OCI-LY1 (cell line): ENCODE measurements at regions not wholly inside any gene's neighbourhood (a gene's known extent, or its start where the extent isn't known, plus 50 kb on each side); places are given as distances from the start of the nearest gene placed in this dataset.

Experiments
- H2AFZ ChIP-seq: fragments of 200-600 bp; sonication (generic), shearing (Covaris generic); 2 replicates; pipeline ENCODE4 v1.6.0; 2014; ENCODE audit warnings: antibody characterized with exemption, mild to moderate bottlenecking, low read length
- H3F3A ChIP-seq: fragments of 200-600 bp; sonication (generic), shearing (Covaris generic); 2 replicates; pipeline ENCODE4 v1.6.0; 2014; ENCODE audit warnings: mild to moderate bottlenecking, antibody characterized with exemption, low read length, moderate library complexity; ENCODE audit not compliant: insufficient read depth
- H3K27ac ChIP-seq: fragments of 200-600 bp; sonication (generic); 2 replicates; pipeline ENCODE4 v1.5.1; 2014; ENCODE audit warnings: low read length, mixed run types, mild to moderate bottlenecking, low read depth; ENCODE audit not compliant: poor library complexity, severe bottlenecking
- H3K27me3 ChIP-seq: fragments of 200-600 bp; sonication (generic); 2 replicates; pipeline ENCODE4 v1.6.0; 2014; ENCODE audit warnings: antibody characterized with exemption, mild to moderate bottlenecking, low read length, moderate library complexity; ENCODE audit not compliant: insufficient read depth
- H3K36me3 ChIP-seq: fragments of 200-600 bp; sonication (generic); 2 replicates; pipeline ENCODE4 v1.6.1; 2014; ENCODE audit warnings: mild to moderate bottlenecking, antibody characterized with exemption, low read length, moderate library complexity, mixed read lengths; ENCODE audit not compliant: insufficient read depth
- H3K4me1 ChIP-seq: fragments of 200-600 bp; sonication (generic); 2 replicates; pipeline ENCODE4 v1.5.1; 2014; ENCODE audit warnings: mild to moderate bottlenecking, low read length, moderate library complexity; ENCODE audit not compliant: insufficient read depth, severe bottlenecking
- H3K4me2 ChIP-seq: fragments of 200-600 bp; sonication (generic), shearing (Covaris generic); 2 replicates; pipeline ENCODE4 v1.6.1; 2014; ENCODE audit warnings: low read length
- H3K4me3 ChIP-seq: fragments of 200-600 bp; sonication (generic); 2 replicates; pipeline ENCODE4 v1.5.1; 2014; ENCODE audit warnings: low read length, low read depth, mild to moderate bottlenecking, mixed read lengths; ENCODE audit not compliant: poor library complexity, severe bottlenecking
- H3K79me2 ChIP-seq: fragments of 200-600 bp; shearing (Covaris generic); 2 replicates; pipeline ENCODE4 v1.6.1; 2016; ENCODE audit warnings: mixed run types, low read length, mixed read lengths; ENCODE audit not compliant: insufficient read depth
- H3K9ac ChIP-seq: fragments of 200-600 bp; sonication (generic), shearing (Covaris generic); 2 replicates; pipeline ENCODE4 v1.6.1; 2014; ENCODE audit warnings: mild to moderate bottlenecking, low read length, mixed read lengths
- H3K9me2 ChIP-seq: fragments of 200-600 bp; sonication (generic), shearing (Covaris generic); 2 replicates; pipeline ENCODE4 v1.6.1; 2014; ENCODE audit warnings: low read depth, mild to moderate bottlenecking, low read length, mixed read lengths
- H3K9me3 ChIP-seq: fragments of 200-600 bp; shearing (Covaris generic); 2 replicates; pipeline ENCODE4 v1.6.1; 2014; ENCODE audit warnings: low read length, mixed read lengths
- H4K20me1 ChIP-seq: fragments of 200-600 bp; sonication (generic), shearing (Covaris generic); 2 replicates; pipeline ENCODE4 v1.6.0; 2016; ENCODE audit warnings: mild to moderate bottlenecking, low read length; ENCODE audit not compliant: insufficient read depth
- EZH2 ChIP-seq: fragments of 200-600 bp; sonication (generic), shearing (Covaris generic); IDR thresholded peaks from 2 replicates; pipeline ENCODE4 v1.8.0; 2017; ENCODE audit warnings: borderline replicate concordance, mixed run types, mild to moderate bottlenecking, antibody characterized with exemption, low read length, moderate library complexity, mixed read lengths
- TF ChIP-seq, protein P1 (sequence below): fragments of 200-600 bp; sonication (generic), shearing (Covaris generic); IDR thresholded peaks from 2 replicates; pipeline ENCODE4 v1.5.1; 2017; ENCODE audit warnings: mild to moderate bottlenecking, antibody characterized with exemption, low read length, moderate library complexity, mixed read lengths

GRCh38 chr2:241999184-241999583, 129.7 kb downstream of the RTP5 start:
- H3K27me3 ChIP-seq = no peaks in the 10 kb centered on the region
- no peak overlapping the region for H3K27ac ChIP-seq
- H3K4me3 ChIP-seq = no peak overlapping the region
- H4K20me1 ChIP-seq = no peaks in the 10 kb centered on the region
- no peaks in the 10 kb centered on the region for H3K9me2 ChIP-seq
- no peak overlapping the region for H3K4me2 ChIP-seq
- no peak overlapping the region for H3K9ac ChIP-seq
- no peaks in the 10 kb centered on the region for H3F3A ChIP-seq
- no peaks in the 10 kb centered on the region for H3K9me3 ChIP-seq
- no peaks in the 10 kb centered on the region for H3K79me2 ChIP-seq
- H2AFZ ChIP-seq = no peak overlapping the region
- no peaks in the 10 kb centered on the region for H3K4me1 ChIP-seq
- H3K36me3 ChIP-seq = no peaks in the 10 kb centered on the region
- TF ChIP-seq, protein P1, sequence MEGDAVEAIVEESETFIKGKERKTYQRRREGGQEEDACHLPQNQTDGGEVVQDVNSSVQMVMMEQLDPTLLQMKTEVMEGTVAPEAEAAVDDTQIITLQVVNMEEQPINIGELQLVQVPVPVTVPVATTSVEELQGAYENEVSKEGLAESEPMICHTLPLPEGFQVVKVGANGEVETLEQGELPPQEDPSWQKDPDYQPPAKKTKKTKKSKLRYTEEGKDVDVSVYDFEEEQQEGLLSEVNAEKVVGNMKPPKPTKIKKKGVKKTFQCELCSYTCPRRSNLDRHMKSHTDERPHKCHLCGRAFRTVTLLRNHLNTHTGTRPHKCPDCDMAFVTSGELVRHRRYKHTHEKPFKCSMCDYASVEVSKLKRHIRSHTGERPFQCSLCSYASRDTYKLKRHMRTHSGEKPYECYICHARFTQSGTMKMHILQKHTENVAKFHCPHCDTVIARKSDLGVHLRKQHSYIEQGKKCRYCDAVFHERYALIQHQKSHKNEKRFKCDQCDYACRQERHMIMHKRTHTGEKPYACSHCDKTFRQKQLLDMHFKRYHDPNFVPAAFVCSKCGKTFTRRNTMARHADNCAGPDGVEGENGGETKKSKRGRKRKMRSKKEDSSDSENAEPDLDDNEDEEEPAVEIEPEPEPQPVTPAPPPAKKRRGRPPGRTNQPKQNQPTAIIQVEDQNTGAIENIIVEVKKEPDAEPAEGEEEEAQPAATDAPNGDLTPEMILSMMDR = no peak
- TF ChIP-seq EZH2 = no peak

DNA sequence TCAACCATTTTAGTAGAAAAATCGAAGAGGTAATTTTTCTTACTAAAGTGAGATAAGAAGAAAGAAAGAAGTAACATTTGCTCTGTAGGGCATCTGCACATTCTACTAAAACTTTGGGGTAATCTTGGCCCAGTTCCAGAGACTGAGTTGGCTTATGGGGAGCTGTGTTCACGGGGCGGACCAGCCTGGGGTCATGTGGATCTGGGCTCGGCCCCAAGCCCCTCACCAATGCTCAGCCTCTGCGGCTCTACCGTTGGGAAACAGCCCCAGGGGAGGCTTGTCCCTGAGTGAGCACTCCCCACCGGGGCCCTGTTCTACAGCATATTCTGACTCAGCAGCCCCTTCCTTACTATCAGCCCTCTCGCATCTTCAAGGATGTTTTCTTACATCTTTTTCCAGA, 132.3 kb downstream of the RTP5 start:
- H3K9me2 ChIP-seq = no peaks in the 10 kb centered on the region
- H2AFZ ChIP-seq = no peak overlapping the region
- no peak overlapping the region for H3K9ac ChIP-seq
- H3K9me3 ChIP-seq = no peaks in the 10 kb centered on the region
- H3K4me3 ChIP-seq = no peak overlapping the region
- no peaks in the 10 kb centered on the region for H3K4me1 ChIP-seq
- TF ChIP-seq, protein P1 = no peak
- no peak for TF ChIP-seq EZH2
- no peaks in the 10 kb centered on the region for H3K27me3 ChIP-seq
- no peaks in the 10 kb centered on the region for H3K36me3 ChIP-seq
- H3K4me2 ChIP-seq = no peak overlapping the region
- H3K79me2 ChIP-seq = no peaks in the 10 kb centered on the region
- no peak overlapping the region for H3K27ac ChIP-seq
- no peaks in the 10 kb centered on the region for H3F3A ChIP-seq
- H4K20me1 ChIP-seq = no peaks in the 10 kb centered on the region

DNA sequence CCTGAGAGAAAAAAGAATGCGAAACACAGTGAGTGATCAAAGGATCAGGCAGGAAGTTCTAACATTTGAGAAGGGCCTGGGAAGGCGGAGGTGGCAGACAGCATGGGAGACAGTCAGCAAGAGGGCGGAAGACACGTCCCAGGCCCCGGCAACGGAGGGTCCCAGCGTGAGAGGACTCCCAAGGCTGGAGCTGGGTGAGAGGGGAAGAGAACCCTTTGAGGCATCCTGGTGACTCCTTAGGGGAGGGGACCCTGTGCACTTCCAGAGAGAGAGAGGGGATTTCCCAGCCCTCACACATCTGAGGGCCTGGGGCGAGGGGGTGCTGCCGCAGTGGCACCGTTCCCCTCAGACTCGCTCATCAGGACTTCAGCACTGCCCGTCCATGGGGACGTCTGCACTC, 133.4 kb downstream of the RTP5 start:
- no peaks in the 10 kb centered on the region for H3K27me3 ChIP-seq
- no peak overlapping the region for H3K9ac ChIP-seq
- H3K27ac ChIP-seq = no peak overlapping the region
- H3F3A ChIP-seq = no peaks in the 10 kb centered on the region
- H3K79me2 ChIP-seq = no peaks in the 10 kb centered on the region
- no peaks in the 10 kb centered on the region for H3K9me2 ChIP-seq
- no peak overlapping the region for H3K4me2 ChIP-seq
- no peak overlapping the region for H2AFZ ChIP-seq
- no peaks in the 10 kb centered on the region for H3K36me3 ChIP-seq
- no peak overlapping the region for H3K4me3 ChIP-seq
- no peaks in the 10 kb centered on the region for H3K9me3 ChIP-seq
- no peaks in the 10 kb centered on the region for H3K4me1 ChIP-seq
- no peaks in the 10 kb centered on the region for H4K20me1 ChIP-seq
- TF ChIP-seq, protein P1 = no peak
- no peak for TF ChIP-seq EZH2
